Dermis microvascular lymphatic vessel endothelial cell (primary cell): ENCODE measurements at regions not wholly inside any gene's neighbourhood (a gene's known extent, or its start where the extent isn't known, plus 50 kb on each side); places are given as distances from the start of the nearest gene placed in this dataset.

Experiments used
- DNase-seq, 2 donors: peaks; one replicate each; pipeline versions ENCODE4 v3.0.0 to v3.0.0-alpha.2; 2010; ENCODE audit warnings: low read depth in 2 of 2

DNA sequence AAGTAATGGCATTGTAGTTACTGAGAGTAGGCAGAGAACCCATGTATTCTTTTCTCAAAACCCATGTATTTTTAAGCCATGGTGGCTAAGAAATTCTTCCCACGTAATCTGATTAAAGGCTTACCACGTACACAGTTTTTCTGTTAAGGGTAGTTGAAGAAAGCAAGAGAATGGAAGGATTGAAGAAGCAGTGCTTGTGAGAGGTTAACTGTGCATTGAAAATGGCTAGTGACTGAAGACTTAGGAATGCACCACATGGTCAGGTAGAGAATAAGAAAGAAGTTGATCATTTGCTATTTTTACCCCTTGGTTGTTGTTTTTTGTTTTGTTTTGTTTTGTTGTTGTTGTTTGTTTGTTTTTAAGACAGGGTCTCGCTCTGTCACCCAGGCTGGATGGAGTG lies 178.9 kb upstream of the SNX7 start:
- no peak for DNase-seq

DNA sequence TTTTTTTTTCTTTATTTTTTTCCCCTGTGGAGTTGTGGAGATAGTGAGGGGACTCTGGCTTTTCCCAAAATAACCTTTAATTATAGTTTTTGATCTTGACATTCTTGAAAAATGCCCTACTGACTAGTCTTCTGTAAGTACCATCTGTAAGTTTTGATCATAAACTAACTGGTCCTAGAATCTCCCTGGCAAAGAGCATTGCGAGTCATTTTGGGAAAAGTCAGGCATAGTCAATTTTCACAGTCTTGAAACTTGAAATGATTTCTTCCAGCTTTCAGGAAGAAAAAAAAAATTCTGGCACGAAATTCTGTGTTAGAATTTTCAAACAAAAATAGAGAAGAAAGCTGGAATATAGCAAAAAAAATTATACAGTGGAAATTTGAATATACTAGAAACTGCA lies 181.2 kb upstream of the SNX7 start:
- DNase-seq: no peak

DNA sequence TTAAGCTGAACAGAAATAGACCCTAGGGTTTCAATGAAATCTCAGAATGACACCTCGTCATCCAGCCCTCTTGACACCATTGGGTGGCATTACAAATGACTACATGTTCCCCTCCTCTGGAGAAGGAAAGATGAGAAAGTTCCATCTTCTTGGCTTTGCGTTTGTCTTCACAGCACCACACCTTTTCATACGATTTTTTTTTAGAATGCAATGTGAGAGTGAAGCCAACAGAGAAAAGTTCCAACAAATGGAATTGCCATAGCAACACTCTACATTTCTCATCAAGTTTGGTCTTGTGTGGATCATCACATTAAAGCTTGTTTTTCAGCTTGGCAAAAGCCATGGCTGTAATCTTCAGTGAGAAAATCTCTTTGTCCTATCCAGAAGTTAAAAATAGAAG lies 183.4 kb upstream of the SNX7 start:
- DNase-seq: no peak

DNA sequence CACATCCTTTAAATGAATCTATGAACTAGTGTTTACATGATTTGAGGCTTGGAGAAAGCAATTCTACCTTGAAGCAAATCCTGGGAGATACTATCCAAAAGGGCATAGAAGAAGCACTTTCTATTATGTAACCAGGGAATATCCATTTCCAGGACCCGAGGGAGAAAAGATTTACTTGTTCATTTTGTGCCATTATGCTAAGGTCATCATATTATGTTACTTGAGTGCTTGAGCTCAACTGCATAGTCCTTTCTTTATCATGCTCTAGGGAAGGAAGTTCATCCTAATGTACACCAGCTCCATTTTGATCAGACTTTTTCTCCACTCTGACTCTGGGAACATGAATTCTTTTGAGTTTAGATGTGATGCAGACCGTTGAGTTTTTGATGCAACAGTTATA lies 188.6 kb upstream of the SNX7 start:
- no peak for DNase-seq

DNA sequence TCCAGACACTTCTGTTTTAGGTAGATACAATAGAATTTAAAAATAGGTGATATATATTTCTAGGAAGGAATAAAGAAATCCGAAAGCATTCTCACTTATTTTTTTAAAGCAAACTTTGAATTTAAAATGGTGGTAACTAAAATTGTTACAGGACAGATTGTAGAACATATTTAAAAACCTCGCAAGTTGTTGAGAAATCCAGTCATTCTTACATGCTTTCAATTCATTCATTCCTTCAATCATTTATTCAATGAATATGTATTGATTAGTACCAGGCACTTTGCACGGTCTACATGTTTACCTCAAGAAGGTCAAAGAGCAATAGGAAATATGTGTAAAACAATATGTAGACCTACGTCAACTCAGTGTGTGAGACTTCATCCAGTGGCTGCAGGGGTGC lies 189.9 kb upstream of the SNX7 start:
- no peak for DNase-seq

DNA sequence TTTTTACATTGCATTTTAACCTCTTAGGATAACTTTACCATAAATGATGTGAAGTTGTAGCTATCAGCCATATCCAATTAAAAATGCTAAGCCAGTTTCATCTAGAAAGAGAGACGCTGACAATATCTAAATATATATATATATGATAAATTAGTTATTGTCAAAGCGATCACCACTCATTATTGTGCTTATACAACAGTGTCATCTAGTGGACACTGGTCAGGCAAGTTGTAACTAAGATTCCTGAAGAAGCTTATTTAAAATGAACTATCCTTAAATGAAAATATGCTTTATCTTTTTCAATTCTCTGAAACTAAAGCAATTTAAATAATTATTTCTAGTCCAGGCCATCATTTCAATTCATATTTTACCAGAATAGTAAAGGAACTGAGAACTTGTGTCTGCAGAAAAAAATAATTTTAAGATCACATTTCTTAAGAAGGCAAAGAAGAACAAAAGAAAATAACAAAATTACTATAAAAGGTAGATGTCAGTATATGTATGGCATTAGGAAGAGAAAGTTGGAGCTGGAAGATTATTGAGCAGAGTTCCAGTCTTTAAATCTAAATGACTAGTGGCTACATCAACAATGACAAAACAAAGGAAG lies 193.3 kb upstream of the SNX7 start:
- peak; percentile 54 to 78 for DNase-seq

DNA sequence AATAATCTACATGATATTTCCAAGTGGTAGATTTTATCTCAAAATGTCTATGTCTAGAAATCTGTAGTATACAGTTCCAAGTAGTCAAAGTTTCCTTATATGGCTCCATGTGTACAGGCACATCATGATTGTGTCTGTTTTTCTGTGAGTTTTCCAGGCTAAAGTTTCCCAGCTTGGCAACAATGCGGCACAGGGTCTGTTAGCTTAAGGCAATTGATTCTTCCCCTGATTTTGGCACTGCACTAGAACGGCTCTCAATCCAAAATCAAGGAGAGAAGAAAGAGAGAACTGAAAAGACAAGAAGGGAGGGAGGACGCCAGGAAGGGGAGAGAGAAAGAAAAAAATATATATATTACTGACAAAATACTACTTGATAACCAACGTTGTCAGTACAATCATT lies 193.9 kb upstream of the SNX7 start:
- DNase-seq: peak in 1 of 2 donors; percentile 6

DNA sequence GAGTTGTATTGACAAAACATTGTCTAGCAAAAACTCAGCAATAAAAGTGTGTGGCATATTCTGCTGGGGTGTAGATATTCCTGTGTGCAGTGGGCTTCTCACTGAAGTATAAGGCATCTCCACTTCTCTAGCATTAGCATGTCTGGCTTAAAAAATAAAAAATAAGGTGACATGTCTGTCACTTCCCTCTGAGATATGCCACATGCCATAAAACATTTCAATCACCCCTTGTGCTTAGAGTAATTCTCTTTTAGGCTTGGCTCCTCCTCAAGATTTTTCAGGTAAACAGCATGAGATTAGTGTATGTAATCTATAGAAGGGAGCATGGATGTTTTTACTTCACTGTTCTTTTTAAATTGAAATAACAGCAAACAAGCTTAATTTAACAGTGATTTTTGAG lies 194.4 kb upstream of the SNX7 start:
- DNase-seq: no peak

DNA sequence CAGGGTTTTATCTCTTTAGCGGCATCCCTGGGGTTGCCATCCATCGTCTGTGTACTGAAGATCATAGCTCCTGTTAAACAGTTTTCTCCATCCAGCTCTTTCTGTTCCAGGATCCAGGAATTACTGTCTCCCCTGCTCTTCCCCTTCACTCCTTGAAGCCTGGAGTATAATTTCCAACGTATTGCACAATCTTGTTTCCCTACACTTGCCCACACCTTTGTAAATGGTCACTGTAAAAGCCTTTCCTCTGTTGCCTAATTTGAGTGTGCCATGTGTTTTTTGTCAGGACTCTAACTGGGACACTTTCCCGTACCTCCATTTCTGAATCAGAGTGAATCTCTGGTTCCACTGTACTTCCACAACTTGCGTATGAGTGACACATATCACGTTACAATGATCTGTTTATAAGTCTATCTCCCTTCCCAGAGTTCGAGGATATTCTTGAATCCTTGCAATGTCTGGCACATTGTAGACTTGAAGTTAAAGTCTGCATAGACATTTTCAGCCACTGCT lies 199.6 kb upstream of the SNX7 start:
- DNase-seq: no peak

DNA sequence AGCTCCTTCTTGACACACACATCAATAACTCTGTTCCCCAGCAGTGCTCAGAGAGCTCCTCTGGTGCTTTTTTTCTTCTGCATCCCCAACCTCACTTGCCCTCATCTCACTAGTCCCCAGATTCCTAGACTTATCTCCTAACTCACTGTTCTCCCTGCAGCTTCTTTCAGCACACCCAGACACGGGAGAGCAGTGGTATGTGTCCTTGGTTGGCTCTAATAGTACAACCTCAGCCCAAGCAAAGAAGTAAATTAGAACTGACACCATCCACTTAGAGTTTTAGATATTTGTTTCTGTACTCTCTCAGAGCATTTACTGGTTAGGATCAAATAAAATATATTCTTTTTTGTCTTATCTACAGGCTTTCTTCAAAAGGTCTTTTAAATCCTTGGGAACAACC lies 201.4 kb upstream of the SNX7 start:
- DNase-seq: no peak

DNA sequence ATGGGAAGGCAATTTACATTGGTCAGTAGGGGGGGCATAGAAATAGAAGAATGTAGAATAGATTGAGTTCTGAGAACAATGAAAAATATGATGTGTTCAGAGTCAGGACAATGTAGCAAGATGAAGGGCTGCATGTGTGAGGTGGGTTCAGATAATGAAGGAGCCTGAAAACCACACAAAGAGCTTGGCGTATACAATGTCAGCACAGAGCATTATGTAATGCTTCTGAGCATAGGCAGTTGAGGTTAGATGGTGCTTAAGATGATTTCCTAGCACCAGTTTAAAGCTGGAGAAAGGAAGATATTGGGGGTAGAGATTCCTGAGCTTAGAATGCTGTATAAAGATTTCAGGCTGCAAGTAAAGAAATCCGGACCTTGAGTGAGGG lies 202.0 kb upstream of the SNX7 start:
- no peak for DNase-seq

DNA sequence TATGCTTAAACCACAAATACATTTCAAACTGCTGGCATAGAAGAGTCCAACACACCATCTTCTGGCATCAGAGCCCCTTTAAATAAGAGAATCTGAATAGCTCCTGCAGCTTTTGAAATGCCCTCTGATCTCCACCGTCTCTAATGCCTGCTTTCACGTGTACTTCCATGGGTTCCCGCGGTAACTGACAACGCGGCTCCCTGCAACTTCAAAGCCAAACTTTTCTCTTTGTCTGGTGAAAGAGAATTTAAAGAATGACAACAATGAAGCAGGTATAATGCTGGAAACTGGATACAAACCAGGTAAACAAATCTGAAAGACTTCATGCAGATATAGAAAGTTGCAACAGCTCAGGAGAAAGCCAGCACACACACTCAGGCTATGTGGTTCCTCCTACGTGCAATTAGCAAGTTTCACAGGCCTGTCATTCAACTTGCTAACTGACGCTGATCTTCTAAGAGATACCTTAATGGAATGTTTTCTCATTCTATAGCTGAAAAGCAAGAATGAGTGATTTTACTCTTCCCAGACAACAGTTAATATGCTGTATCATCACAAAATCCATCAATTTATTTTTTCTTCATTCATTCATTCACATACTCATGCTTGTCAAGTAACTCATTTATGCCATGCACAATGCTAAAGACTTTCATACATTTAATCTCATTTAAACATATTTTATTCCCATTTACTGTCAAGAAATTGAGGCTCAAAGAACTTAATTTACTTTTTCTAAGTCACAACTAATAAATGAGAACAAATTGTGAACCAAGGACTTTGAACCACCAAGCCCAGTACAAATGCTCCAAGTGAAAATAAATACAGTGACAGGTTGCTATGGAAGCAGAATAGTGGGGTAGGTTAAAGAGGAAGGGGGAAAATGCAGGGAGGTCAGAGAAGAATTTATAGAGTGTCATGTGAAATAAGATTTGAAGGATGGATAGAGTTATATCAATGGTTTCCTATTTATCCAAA lies 202.7 kb upstream of the SNX7 start:
- no peak for DNase-seq

DNA sequence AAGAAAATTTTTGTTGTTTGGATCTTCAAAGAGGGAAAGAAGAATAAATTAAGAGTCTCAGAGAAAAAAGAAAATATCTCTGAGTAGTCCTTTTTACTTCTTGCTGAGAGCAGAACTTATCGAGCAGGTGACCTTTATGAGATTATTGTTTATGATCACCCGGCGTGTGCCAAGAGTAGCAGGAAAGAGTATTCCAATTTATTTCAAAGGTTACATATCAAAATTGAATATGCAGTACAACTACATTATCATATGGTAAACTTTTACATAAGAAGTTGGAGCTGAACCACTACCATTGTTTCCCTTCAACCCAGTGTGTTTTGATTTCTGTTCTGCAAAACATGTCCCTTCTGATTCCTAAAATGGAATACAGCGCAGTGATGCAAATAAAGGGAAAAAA lies 204.3 kb upstream of the SNX7 start:
- no peak for DNase-seq

DNA sequence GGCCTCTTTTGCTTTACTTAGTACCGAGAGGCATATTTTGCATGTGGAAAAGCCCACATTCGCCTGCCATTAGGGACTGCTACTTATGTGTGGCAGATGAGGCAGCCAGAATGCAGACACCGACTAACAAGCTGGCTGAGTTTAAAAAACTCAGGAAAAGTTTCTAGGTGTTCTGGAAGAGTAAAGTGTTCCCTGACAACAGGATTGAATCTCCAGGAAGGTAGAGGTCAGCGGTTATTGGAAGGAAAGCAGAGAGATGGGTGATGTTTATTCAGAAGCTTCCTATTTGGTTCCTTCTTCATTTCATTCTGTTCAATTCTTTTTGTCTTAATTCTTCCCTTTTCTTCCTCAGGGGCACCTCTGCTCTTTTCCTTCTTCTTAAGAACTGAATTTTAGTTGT lies 206.9 kb upstream of the SNX7 start:
- peak in 1 of 2 donors; percentile 55 for DNase-seq

DNA sequence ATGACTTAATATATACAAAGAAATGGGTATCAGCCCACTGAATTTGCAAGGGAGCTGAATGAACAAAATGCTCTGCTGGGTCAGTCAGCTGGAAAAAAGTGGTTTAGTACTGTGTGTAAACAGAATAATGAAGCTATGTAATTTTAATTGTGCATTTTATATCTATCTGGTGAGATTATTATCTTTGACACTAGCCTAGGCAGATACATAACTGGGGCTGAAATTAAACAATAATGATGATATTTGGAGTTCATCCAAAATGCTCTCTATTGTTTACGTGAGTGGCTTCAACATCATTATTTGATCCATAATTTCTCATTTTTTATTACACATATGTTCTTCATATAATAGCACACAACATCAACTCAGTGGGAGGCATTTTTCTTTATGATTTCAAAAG lies 208.5 kb upstream of the SNX7 start:
- DNase-seq: no peak

DNA sequence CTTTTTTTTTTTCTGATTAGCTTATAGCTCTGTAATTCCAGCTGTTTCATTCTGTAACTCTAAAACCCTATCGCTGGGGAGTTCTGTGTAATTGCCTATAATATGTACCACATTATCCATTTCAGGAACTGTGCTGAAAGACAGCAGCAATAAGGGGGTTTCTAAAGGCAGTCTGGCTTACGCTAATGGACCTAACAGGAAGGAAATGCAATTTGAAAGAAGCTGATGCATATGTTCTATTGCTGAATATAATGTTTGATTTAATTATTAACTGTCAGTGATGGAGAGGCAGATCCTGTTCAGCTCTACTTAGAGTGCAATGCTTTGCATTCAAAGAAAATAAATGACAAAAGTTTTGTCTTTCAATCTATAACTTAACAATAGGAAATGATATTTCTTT lies 209.4 kb upstream of the SNX7 start:
- peak in 1 of 2 donors; percentile 37 for DNase-seq

DNA sequence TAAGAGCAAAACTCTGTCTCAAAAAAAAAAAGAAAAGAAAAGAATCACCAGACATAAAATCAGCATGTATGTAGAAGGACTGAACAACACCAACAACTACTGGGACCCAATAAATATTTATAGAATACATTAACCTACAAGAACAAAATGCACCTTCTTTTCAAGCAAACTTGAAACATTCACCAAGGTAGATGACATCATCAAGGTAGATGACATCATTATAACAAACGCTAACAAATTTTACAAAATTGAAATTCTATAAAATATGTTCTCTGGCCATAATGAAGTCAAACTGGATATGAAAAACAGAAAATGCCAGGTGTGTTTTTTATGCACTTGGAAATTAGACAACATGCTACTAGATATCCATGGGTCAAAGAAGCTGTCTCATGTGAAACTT lies 220.2 kb upstream of the SNX7 start:
- no peak for DNase-seq

DNA sequence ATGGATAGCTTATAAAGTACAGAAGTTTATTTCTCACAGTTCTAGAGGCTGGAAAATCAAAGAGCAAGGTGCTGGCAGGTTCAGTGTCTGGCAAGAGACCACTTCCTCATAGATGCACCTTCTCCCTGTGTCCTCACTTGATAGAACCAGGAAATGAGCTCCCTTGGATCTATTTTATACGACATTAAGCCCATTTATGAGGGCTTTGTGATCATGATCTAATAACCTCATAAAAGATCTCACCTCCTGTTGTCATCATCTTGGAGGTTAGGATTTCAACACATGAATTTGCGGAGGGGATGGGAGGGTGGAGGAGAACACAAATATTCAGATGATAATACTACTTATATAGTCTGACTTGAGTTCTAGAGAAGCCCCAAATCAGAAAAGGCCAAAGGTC lies 222.1 kb upstream of the SNX7 start:
- no peak for DNase-seq

DNA sequence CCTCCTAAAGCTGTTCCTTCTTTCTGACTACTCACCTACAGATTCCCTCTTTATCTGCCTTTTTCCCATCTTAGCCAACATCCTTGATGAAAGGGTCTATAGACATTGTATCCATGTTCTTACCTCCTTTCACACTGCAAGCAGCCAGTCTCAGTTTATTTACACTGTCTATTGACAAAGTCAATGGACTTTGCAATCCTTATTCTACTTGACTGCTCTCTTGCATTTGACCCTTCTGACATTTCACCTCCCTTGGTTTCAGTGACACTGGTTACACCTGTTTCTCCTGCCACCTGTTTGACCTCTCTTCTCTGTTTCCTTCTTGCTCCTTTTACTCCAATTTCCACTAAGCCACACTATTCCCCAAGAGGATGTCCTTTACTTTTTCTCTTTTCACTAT lies 224.0 kb upstream of the SNX7 start:
- no peak for DNase-seq

DNA sequence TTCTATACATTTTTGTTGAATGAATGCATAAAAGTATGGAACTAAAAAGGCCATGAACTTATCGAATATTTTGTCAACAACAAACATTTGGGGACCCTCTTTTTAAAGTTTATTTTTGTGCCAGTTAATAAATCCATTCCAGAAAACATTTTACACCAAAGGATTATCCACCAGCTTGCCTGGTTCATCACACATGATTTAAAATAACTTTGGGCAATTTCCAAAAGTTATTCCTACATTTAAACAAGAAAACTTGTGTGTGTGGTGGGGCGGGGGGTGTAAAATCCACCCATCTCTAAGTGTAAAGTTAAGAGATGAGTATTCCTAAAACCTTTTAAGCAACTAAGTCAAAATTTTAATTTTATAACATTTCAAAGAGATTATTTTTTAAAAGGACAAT lies 224.5 kb upstream of the SNX7 start:
- DNase-seq: no peak

DNA sequence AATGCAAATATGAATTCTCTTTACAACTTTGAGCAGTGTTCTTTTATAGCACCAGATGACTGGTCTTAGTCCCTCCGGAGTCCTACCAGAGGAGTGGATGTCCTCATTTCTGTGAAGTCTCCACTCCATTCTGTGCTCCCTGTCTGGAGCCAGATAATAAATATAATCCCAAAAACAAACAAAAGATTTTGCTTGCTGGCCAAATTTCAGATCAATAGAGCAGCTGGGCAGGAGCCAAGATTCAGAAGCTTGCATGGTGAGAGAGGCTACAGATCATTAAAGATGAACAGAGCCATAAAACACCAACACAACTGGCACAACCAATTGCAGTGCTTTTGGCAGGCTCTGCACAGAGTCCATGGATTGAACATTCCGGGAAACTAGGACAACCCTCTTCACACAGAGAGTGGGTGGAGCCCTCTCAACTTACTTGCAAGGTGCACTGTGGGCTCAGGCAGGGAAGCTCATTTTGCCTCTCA lies 231.5 kb upstream of the SNX7 start:
- DNase-seq: no peak

DNA sequence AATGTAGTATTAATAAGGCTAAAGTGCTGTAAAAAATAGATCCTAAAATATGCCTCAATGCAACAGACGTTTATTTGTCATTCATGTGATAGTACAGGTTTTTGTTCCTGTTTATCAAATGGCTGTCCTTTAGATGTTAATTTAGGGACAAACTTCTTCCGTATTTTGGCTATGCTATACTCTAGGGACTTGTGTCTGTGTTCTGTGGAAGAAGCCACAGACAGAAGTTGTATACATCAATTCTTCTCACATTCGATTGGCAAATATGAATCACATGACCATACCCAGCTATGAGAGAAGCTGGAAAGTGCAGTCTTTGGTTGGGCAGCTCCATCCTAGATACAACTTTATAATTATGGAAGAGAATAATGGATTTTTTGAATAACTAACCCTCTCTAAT lies 232.7 kb upstream of the SNX7 start:
- DNase-seq: no peak

DNA sequence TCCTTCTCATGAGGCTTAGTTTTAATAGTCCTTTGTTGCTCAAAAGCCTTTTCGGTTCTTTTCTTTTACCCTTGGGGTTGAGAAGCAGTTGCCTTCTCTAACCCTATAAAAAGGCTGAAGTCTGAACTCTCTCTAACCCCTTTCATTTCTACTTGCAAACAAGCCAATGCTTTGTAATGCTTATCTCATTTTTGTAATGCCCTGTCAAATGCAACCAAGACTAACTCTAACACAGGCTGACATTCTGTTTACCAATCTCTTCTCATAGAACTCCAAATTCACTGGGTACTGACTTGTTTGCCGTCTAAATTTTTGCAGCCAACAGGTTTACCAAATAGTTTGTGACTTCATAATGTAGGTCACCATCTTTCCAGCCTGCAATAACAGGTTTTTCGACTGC lies 233.9 kb upstream of the SNX7 start:
- DNase-seq: no peak
